ENCODE measurements at regions not wholly inside any gene's neighbourhood (a gene's known extent, or its start where the extent isn't known, plus 50 kb on each side); places are given as distances from the start of the nearest gene placed in this dataset.

DNA sequence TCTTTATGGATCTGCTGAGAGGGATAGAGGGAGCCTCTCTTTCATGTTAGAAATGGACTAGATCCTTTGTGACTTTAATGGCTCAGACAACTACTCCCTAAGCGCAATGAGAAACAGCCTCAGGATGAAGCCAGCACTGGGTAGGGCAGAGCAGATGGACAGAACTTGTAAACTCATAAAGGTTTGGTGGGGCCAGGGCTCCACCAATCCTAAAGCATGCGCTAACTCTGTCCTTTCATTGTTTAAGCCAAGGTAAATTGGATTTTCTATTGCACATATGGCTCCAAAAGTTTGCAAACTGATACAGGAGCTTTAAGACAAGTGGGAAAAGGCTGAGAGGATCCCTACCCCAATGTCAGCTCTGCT is 178.1 kb upstream of the MEOX2 start:
- DNase-seq (ENCODE audit: low read depth) = no peak
- TF ChIP-seq, protein P1, sequence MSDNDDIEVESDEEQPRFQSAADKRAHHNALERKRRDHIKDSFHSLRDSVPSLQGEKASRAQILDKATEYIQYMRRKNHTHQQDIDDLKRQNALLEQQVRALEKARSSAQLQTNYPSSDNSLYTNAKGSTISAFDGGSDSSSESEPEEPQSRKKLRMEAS (IDR thresholded peaks at IDR 0.05; ENCODE audit: low read depth, low read length) = no peak
- TF ChIP-seq, protein P2, sequence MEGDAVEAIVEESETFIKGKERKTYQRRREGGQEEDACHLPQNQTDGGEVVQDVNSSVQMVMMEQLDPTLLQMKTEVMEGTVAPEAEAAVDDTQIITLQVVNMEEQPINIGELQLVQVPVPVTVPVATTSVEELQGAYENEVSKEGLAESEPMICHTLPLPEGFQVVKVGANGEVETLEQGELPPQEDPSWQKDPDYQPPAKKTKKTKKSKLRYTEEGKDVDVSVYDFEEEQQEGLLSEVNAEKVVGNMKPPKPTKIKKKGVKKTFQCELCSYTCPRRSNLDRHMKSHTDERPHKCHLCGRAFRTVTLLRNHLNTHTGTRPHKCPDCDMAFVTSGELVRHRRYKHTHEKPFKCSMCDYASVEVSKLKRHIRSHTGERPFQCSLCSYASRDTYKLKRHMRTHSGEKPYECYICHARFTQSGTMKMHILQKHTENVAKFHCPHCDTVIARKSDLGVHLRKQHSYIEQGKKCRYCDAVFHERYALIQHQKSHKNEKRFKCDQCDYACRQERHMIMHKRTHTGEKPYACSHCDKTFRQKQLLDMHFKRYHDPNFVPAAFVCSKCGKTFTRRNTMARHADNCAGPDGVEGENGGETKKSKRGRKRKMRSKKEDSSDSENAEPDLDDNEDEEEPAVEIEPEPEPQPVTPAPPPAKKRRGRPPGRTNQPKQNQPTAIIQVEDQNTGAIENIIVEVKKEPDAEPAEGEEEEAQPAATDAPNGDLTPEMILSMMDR (IDR thresholded peaks at IDR 0.05; ENCODE audit: low read depth, low read length) = no peak
- TF ChIP-seq POLR2A (IDR thresholded peaks at IDR 0.05; ENCODE audit: extremely low read depth, insufficient read length) (no peak), MYC (IDR thresholded peaks at IDR 0.05; ENCODE audit: low read depth, low read length) (no peak)
- no peak overlapping the region for H3K4me3 ChIP-seq (ENCODE audit: low read depth, low read length)

DNA sequence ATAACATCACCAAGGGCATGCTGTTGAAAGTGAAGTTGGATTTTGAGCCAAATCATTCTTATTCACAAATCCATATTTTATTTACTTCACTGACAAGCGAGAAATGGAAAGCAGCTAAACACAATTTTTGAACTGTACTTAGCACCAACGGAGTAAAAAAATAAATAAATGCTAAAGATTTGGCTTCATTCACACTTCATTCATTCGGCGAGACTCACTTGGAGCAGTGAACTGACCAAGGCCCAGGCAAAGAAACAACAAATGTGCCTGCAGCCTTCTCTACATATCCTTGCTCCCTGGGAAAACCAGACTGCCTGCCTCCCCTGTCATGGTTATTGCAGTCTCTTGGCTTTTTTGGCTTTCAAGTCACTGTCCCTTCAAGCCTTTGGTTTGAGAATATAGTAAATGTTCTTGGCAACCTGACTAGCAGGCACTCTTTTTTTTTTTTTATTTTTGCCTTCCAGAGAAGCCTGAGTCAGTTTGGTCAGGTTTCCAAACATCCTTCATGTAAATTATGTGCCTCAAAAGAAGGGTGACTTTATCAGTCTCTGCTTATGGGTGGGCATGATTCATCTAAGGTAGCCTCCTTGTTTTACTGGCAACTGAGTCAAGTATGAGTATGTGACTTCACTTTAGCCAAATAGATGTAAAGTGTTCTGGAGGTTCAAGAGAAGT is 177.6 kb upstream of the MEOX2 start:
- TF ChIP-seq, protein P2 (IDR thresholded peaks at IDR 0.05; ENCODE audit: low read depth, low read length) = no peak
- TF ChIP-seq, protein P1 (IDR thresholded peaks at IDR 0.05; ENCODE audit: low read depth, low read length) = no peak
- TF ChIP-seq POLR2A (IDR thresholded peaks at IDR 0.05; ENCODE audit: extremely low read depth, insufficient read length) = no peak
- no peak for TF ChIP-seq MYC (IDR thresholded peaks at IDR 0.05; ENCODE audit: low read depth, low read length)
- H3K4me3 ChIP-seq (ENCODE audit: low read depth, low read length) = no peak overlapping the region
- no peak for DNase-seq (ENCODE audit: low read depth)

DNA sequence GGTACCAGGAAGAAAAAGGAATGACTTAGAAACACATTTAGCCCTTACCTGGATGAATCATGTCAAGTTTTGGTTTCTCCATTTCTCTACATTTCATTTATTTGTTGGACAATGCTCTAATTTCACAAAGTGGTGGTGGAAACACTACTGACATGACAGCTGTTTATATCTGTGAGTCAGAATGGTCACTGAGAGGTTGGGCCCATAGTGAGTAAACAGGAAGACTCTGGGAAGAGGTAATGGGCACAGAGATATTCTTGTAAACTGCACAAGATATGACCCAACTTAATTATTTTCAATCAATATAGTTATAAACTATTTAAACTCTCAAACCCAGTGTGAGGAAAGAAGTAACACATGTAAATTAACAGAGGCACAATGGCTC is 176.3 kb upstream of the MEOX2 start:
- H3K4me3 ChIP-seq (ENCODE audit: low read depth, low read length) = no peak overlapping the region
- TF ChIP-seq, protein P2 (IDR thresholded peaks at IDR 0.05; ENCODE audit: low read depth, low read length) = no peak
- TF ChIP-seq MYC (IDR thresholded peaks at IDR 0.05; ENCODE audit: low read depth, low read length) (no peak), POLR2A (IDR thresholded peaks at IDR 0.05; ENCODE audit: extremely low read depth, insufficient read length) (no peak)
- TF ChIP-seq, protein P1 (IDR thresholded peaks at IDR 0.05; ENCODE audit: low read depth, low read length) = no peak
- DNase-seq (ENCODE audit: low read depth) = no peak

DNA sequence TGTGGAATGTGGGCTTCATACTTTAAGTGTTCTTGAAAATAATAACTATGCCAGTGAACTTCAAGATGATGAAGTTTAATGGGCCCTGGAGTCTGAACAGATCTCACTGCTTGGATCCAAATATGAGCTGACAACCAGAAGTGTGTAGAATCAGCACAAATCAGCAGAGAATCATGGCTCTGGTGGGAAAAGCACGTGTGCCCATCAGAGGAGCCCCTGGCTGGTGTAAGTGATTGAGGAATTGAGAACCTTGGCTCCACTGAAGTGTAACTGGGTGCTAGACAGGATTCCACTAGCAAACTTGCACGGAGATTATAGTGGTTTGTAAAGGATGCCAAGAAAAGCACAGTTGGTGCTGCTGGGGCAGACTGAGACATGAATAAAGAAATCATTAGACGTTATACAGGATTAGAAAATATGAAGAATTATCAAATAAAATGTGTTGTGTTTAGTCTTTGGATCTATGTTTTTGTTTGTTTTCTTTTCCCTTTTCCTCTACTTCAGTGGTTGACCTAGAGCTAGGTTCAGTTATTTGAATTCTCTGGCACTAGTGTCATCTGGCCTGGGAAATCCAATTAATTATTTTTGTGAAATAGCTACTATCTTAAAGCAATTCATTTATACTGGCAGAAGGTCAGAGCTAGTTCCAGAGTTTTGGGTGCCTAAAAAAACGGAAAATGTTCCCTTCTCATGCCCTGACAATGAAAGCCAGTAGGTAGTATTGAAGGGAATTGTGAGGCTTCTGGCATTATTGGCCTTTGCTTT is 175.7 kb upstream of the MEOX2 start:
- H3K4me3 ChIP-seq (ENCODE audit: low read depth, low read length) = no peak overlapping the region
- TF ChIP-seq, protein P2 (IDR thresholded peaks at IDR 0.05; ENCODE audit: low read depth, low read length) = no peak
- DNase-seq (ENCODE audit: low read depth) = no peak

DNA sequence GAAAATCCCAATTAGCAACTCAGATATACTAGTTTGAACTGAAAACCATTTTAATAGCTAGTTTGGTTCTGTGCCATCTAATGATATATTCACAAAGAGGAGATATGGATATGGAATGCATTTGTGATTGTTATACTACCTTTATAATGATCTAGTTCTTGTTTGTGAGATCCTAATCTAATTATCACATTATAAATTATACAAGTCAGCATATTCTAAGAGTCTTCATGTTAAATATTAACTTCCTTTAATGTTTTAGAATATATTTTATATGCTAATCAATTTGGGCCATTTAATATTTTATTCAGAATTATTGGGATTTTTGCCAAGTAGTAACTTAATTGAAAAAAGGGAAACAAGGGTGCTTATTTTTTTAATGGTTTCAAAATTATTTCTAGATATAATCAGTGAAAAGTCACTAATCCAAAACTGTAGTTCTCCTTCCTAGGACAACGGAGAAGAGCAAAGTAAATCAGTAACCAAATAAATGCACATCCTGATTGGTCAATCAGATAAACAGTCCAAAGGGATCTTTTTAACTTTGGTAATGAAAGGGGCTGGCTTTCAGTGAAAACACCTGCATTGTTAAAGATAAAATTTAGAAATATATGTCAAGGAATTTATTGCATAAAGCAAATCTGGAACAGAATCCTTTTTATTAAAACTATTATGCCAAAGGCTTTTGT is 173.9 kb upstream of the MEOX2 start:
- TF ChIP-seq, protein P2 (IDR thresholded peaks at IDR 0.05; ENCODE audit: low read depth, low read length) = no peak

More for the DNA sequence above, 173.9 kb upstream of the MEOX2 start:
- no peak for DNase-seq (ENCODE audit: low read depth)
- no peak overlapping the region for H3K4me3 ChIP-seq (ENCODE audit: low read depth, low read length)

Measured in NB4 (cell line).